Astrocyte (in vitro differentiated cells and primary cell): ENCODE measurements at regions not wholly inside any gene's neighbourhood (a gene's known extent, or its start where the extent isn't known, plus 50 kb on each side); places are given as distances from the start of the nearest gene placed in this dataset.

ENCODE experiments used
- CTCF ChIP-seq: IDR thresholded peaks from 2 replicates; pipeline ENCODE4 v1.5.1; 2011; ENCODE audit warnings: low read depth, mild to moderate bottlenecking, inconsistent platforms, low read length, moderate library complexity; ENCODE audit not compliant: insufficient read depth
- EZH2 ChIP-seq: IDR thresholded peaks from 2 replicates; pipeline ENCODE4 v1.6.1; 2012; ENCODE audit warnings: mild to moderate bottlenecking, low read length, inconsistent platforms; ENCODE audit not compliant: insufficient read depth

DNA sequence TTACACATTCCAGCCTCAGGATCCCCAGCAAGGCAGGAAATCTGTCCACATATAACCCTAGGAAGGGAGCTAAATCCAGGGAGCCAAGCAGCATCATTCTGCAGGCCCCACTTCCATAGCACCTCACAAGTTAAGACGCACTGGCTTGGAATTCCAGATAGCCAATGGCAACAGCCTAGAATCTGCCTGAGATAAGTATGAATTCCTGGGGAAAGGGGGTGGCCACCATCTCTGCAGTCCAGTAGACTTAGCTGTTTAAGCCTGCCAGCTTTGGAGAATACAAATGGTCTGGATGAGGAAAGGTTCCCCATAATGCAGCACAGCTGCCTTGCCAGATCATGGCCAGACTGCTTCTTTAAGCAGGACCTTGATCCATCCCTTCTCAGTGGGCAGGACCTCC lies 179.4 kb upstream of the PRSS1 start:
- TF ChIP-seq CTCF (no peak), EZH2 (no peak)
